Adrenal gland (tissue), 5 donors: ENCODE measurements at regions not wholly inside any gene's neighbourhood (a gene's known extent, or its start where the extent isn't known, plus 50 kb on each side); places are given as distances from the start of the nearest gene placed in this dataset.

Source experiments
- CTCF ChIP-seq, 6 experiments: fragments of 450-650 bp in 4 of 6; fragments of 200-600 bp in 2 of 6; sonication (generic) in 1 of 6; IDR thresholded peaks; 1 replicate in 5 of 6; 2 replicates in 1 of 6; pipeline versions ENCODE4 v1.5.1 to v1.8.0; 2016 to 2021; ENCODE audit warnings: antibody characterized with exemption in 6 of 6, mild to moderate bottlenecking in 2 of 6, moderate library complexity in 1 of 6
- POLR2A ChIP-seq, 2 donors: fragments of 450-650 bp; IDR thresholded peaks; one replicate each; pipeline ENCODE4 v1.6.1; 2017; ENCODE audit warnings: antibody characterized with exemption in 2 of 2, mild to moderate bottlenecking in 2 of 2, moderate library complexity in 1 of 2
- donor health status: DM: no; HTN: no; CAD: no.

GRCh38 chr12:124402248-124403066 lies 107.6 kb downstream of the RFLNA start:
- TF ChIP-seq POLR2A (IDR thresholded peaks at IDR 0.05) (no peak), CTCF (IDR thresholded peaks at IDR 0.05) (no peak)
